HAP-1 (cell line): ENCODE measurements at regions not wholly inside any gene's neighbourhood (a gene's known extent, or its start where the extent isn't known, plus 50 kb on each side); places are given as distances from the start of the nearest gene placed in this dataset.

ENCODE experiments used
- DNase-seq, 2 experiments: peaks; one replicate each; pipeline ENCODE4 v3.0.0-alpha.2; 2016 to 2020; ENCODE audit warnings: low spot score in 2 of 2
- H3K27me3 ChIP-seq: fragments of 250-450 bp; sonication (Bioruptor Pico); 2 replicates; pipeline ENCODE4 v1.5.1; 2020; ENCODE audit warnings: low read depth, mild to moderate bottlenecking, moderate library complexity
- H3K36me3 ChIP-seq: fragments of 250-450 bp; sonication (Bioruptor Pico); replicated peaks from 2 replicates; pipeline ENCODE4 v1.5.1; 2020; ENCODE audit warnings: mild to moderate bottlenecking
- H3K4me1 ChIP-seq: fragments of 250-450 bp; sonication (Bioruptor Pico); 2 replicates; pipeline ENCODE4 v1.5.1; 2020; ENCODE audit warnings: mild to moderate bottlenecking
- H3K4me3 ChIP-seq: fragments of 250-450 bp; sonication (Bioruptor Pico); 2 replicates; pipeline ENCODE4 v1.5.1; 2020; ENCODE audit warnings: mild to moderate bottlenecking, moderate library complexity
- H3K9me3 ChIP-seq: fragments of 250-450 bp; sonication (Bioruptor Pico); 2 replicates; pipeline ENCODE4 v1.5.1; 2020; ENCODE audit warnings: mild to moderate bottlenecking, moderate library complexity
- in situ Hi-C: fragments of 300-500 bp; cut with MboI; formaldehyde crosslinking; loops from 3 replicates; pipeline ENCODE4 v1.14.3; 2020; ENCODE audit warnings: low sequenced_read_pairs, inconsistent platforms, mixed read lengths

- Histone ChIP-seq H3K4me3 (no peak overlapping the region), H3K27me3 (no peaks in the 10 kb centered on the region), H3K4me1 (no peaks in the 10 kb centered on the region), H3K9me3 (no peaks in the 10 kb centered on the region), H3K36me3 (no peaks in the 10 kb centered on the region)
- in situ Hi-C loops, result no loop called here
- DNase-seq, result no peak
Measured at GRCh38 chr2:129865976-129866375, 113.5 kb upstream of the RAB6C start.

GRCh38 chr2:129866391-129866790 is 113.1 kb upstream of the RAB6C start:
- Histone ChIP-seq H3K36me3 (no peaks in the 10 kb centered on the region), H3K9me3 (no peaks in the 10 kb centered on the region), H3K4me1 (no peaks in the 10 kb centered on the region), H3K4me3 (no peak overlapping the region), H3K27me3 (no peaks in the 10 kb centered on the region)
- in situ Hi-C loops, result no loop called here
- no peak for DNase-seq

GRCh38 chr2:129868151-129868550 is 111.3 kb upstream of the RAB6C start:
- in situ Hi-C loops, result no loop called here
- H3K27me3 ChIP-seq, result no peaks in the 10 kb centered on the region
- no peak overlapping the region for H3K4me3 ChIP-seq
- DNase-seq, result no peak
- H3K9me3 ChIP-seq, result no peaks in the 10 kb centered on the region
- no peaks in the 10 kb centered on the region for H3K4me1 ChIP-seq
- no peaks in the 10 kb centered on the region for H3K36me3 ChIP-seq

- no peaks in the 10 kb centered on the region for H3K27me3 ChIP-seq
- no peaks in the 10 kb centered on the region for H3K36me3 ChIP-seq
- no peaks in the 10 kb centered on the region for H3K9me3 ChIP-seq
- no peaks in the 10 kb centered on the region for H3K4me1 ChIP-seq
- H3K4me3 ChIP-seq, result no peak overlapping the region
- DNase-seq, result no peak
- in situ Hi-C loops, result no loop called here
Measured at GRCh38 chr2:129870685-129871241, 108.7 kb upstream of the RAB6C start.

- in situ Hi-C loops, result no loop called here
- no peaks in the 10 kb centered on the region for H3K36me3 ChIP-seq
- H3K4me1 ChIP-seq, result no peaks in the 10 kb centered on the region; the same call in 1 of the 2 replicates
Measured at GRCh38 chr2:129872446-129872845, 107.0 kb upstream of the RAB6C start.

GRCh38 chr2:129876541-129876940 is 102.9 kb upstream of the RAB6C start:
- Histone ChIP-seq H3K4me3 (no peak overlapping the region), H3K27me3 (no peaks in the 10 kb centered on the region), H3K9me3 (no peaks in the 10 kb centered on the region), H3K4me1 (no peaks in the 10 kb centered on the region; the same call in 1 of the 2 replicates), H3K36me3 (no peaks in the 10 kb centered on the region)
- no peak for DNase-seq
- in situ Hi-C loops, result no loop called here

More at GRCh38 chr2:129872446-129872845, 107.0 kb upstream of the RAB6C start:
- no peaks in the 10 kb centered on the region for H3K9me3 ChIP-seq
- H3K27me3 ChIP-seq, result no peaks in the 10 kb centered on the region
- DNase-seq, result no peak
- H3K4me3 ChIP-seq, result no peak overlapping the region

- Histone ChIP-seq H3K36me3 (no peaks in the 10 kb centered on the region), H3K27me3 (no peaks in the 10 kb centered on the region), H3K4me1 (no peaks in the 10 kb centered on the region; the same call in 1 of the 2 replicates), H3K4me3 (peak overlapping the region; percentile 34), H3K9me3 (no peaks in the 10 kb centered on the region)
- in situ Hi-C loops, result no loop called here
- DNase-seq, result peak; percentile 56 to 87
Measured at GRCh38 chr2:129877289-129877741, 102.2 kb upstream of the RAB6C start.

GRCh38 chr2:129877795-129878775 is 101.4 kb upstream of the RAB6C start:
- DNase-seq, result no peak
- H3K9me3 ChIP-seq, result no peaks in the 10 kb centered on the region
- no peaks in the 10 kb centered on the region for H3K36me3 ChIP-seq
- in situ Hi-C loops, result no loop called here
- no peaks in the 10 kb centered on the region; the same call in 1 of the 2 replicates for H3K4me1 ChIP-seq
- no peaks in the 10 kb centered on the region for H3K27me3 ChIP-seq
- no peak overlapping the region for H3K4me3 ChIP-seq

- Histone ChIP-seq H3K27me3 (no peaks in the 10 kb centered on the region), H3K4me1 (no peaks in the 10 kb centered on the region; the same call in 1 of the 2 replicates), H3K4me3 (no peak overlapping the region), H3K36me3 (no peaks in the 10 kb centered on the region), H3K9me3 (no peaks in the 10 kb centered on the region)
- in situ Hi-C loops, result no loop called here
- no peak for DNase-seq
Measured at GRCh38 chr2:129879614-129880180, 99.8 kb upstream of the RAB6C start.

GRCh38 chr2:129880309-129880708 is 99.2 kb upstream of the RAB6C start:
- in situ Hi-C loops, result no loop called here

GRCh38 chr2:129880971-129881370 is 98.5 kb upstream of the RAB6C start:
- Histone ChIP-seq H3K36me3 (no peaks in the 10 kb centered on the region), H3K4me3 (no peak overlapping the region), H3K27me3 (no peaks in the 10 kb centered on the region), H3K9me3 (no peaks in the 10 kb centered on the region), H3K4me1 (no peaks in the 10 kb centered on the region; the same call in 1 of the 2 replicates)
- in situ Hi-C loops, result no loop called here
- DNase-seq, result no peak

More at GRCh38 chr2:129880309-129880708, 99.2 kb upstream of the RAB6C start:
- H3K9me3 ChIP-seq, result no peaks in the 10 kb centered on the region
- DNase-seq, result no peak
- no peak overlapping the region for H3K4me3 ChIP-seq
- no peaks in the 10 kb centered on the region for H3K36me3 ChIP-seq
- H3K27me3 ChIP-seq, result no peaks in the 10 kb centered on the region
- no peaks in the 10 kb centered on the region; the same call in 1 of the 2 replicates for H3K4me1 ChIP-seq

- no peaks in the 10 kb centered on the region for H3K27me3 ChIP-seq
- H3K36me3 ChIP-seq, result no peaks in the 10 kb centered on the region
- no peak overlapping the region for H3K4me3 ChIP-seq
- no peak for DNase-seq
- in situ Hi-C loops, result no loop called here
- no peaks in the 10 kb centered on the region for H3K9me3 ChIP-seq
- no peaks in the 10 kb centered on the region; the same call in 1 of the 2 replicates for H3K4me1 ChIP-seq
Measured at GRCh38 chr2:129881786-129882396, 97.6 kb upstream of the RAB6C start.

GRCh38 chr2:129882476-129882875 is 97.0 kb upstream of the RAB6C start:
- Histone ChIP-seq H3K4me1 (no peaks in the 10 kb centered on the region), H3K9me3 (no peaks in the 10 kb centered on the region), H3K36me3 (no peaks in the 10 kb centered on the region), H3K27me3 (no peaks in the 10 kb centered on the region), H3K4me3 (no peak overlapping the region)
- no peak for DNase-seq
- in situ Hi-C loops, result no loop called here
